ENCODE measurements at regions not wholly inside any gene's neighbourhood (a gene's known extent, or its start where the extent isn't known, plus 50 kb on each side); places are given as distances from the start of the nearest gene placed in this dataset.
"Not testable (repeated sequence)": the region's sequence is repeated elsewhere in the genome, so short reads cannot be mapped to it uniquely, and the experiment has no call there.

- no peak for DNase-seq
Observed at GRCh38 chr18:998936-999335, 94.3 kb downstream of the ADCYAP1 start.

- no peak for DNase-seq
Observed at GRCh38 chr18:1002653-1003178, 98.0 kb downstream of the ADCYAP1 start.

DNA sequence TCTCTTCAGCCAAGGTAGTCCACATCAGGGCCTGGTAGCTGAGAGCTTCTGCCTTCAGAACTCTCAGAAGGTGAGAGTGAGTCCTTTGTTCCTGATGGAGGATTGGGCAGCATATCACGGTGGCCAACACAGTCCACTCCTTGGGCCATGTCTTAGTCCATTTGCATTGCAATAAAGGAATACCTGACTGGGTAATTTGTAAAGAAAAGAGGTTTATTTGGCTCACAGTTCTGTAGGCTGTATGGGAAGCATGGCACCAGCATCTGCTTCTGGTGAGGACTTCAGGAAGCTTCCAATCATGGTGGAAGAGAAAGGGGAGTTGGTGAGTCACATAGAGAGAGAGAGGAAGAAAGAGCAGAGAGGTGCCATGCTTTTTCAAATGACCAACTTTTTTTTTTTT is 98.8 kb downstream of the ADCYAP1 start:
- no peak for DNase-seq

GRCh38 chr18:1006304-1006703 is 101.6 kb downstream of the ADCYAP1 start:
- DNase-seq: no peak

DNA sequence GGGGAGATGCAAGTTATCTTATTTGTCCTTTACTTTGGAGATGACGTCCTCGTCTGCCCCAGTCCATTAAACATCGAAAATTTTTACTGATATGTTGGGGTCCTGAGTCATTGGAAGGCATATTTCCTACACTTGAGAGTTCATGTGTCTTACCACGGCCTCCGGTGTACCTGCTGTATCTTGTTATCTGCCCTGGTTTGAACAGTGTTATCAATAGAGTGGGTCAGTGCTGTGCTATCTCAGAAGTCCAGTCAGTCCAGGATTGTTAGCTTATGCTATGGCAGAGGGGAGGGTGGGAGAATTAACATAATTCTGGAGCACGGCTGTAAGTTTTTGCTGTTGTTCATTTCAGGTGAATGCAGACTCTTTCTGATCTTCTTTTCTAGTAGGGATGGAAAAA is 102.3 kb downstream of the ADCYAP1 start:
- no peak for DNase-seq

DNA sequence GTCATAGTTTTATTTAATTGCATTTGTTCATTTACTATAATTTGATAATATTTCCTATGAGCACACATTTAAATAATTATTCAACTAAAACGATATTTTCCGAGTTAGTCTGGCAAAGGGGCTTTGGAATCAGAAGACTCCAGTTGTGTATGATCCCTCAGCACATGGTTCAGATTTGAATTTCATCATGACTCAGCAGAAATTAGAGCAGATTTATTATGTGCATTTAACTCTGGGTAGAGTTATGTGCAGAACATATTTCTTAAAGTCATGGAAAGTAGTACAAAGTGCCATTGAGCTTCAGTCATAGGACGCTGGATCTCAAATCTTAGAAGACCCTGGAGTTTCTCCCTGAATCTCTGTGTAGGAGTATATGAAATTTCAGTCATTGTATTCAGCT is 106.7 kb downstream of the ADCYAP1 start:
- DNase-seq: no peak

- no peak for DNase-seq
Observed at GRCh38 chr18:1012775-1013174, 108.1 kb downstream of the ADCYAP1 start.

GRCh38 chr18:1013951-1014350 is 109.3 kb downstream of the ADCYAP1 start:
- DNase-seq: no peak

GRCh38 chr18:1014509-1014908 is 109.8 kb downstream of the ADCYAP1 start:
- no peak for DNase-seq

GRCh38 chr18:1014951-1015624 is 110.4 kb downstream of the ADCYAP1 start:
- no peak for DNase-seq

DNA sequence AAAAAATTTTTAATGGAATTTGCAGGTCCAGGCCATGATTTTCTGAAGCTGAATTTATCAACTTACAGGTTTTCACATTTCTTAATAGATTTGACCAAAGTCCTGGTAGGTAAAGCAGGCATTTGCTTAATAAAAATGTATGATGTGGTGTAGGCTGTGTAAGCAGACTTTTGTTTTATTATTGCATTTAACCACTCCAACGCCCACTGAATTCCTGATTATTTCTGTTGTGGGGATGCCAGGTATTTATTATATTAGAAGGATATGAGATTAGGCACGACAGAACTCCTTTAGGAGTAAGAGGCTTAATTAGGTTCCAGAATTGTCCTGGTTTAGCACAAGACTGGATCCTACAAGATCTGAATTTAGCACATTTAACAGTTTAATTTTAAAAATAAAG is 111.1 kb downstream of the ADCYAP1 start:
- no peak for DNase-seq

DNA sequence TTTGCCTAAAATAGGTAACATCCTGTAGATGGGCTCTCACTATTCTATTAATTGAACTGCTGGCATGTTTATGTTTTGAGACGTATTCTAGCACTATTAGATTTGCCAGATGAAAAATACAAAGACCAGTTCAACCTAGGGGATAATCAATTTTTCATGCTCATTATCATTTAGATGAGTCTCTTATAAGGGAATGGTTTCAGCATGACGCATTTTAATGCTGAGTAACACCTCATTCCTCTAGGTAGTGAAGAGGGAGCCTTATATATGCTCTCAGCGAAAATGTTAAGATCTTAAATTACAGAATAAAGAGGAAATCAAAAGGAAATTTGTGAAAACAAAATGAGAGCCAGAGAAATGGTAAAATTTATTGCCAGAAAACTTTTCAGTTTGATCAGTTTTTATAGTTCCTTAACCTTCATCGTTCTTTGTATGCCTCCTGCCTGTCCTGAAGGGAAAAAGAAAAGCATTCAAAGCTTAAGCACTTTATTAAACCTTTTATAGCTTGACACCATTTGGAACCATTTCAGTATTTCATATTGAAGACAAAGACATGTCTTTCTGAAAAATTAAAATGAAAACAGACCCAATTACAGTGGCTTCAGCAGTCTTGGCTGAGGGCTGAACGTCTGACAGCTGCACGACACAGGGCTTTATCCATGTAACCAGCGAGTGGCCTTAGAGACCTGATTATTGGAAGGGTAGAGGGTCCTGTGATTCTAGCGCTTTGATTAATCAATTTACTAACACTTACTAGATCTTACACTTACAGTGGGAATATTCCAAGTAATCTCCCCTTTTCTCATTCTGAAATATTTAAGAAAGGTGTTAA is 112.8 kb downstream of the ADCYAP1 start:
- no peak for DNase-seq

GRCh38 chr18:1018181-1018681 is 113.6 kb downstream of the ADCYAP1 start:
- DNase-seq: no peak

GRCh38 chr18:1019191-1019590 is 114.5 kb downstream of the ADCYAP1 start:
- DNase-seq: no peak

GRCh38 chr18:1020731-1021344 is 116.2 kb downstream of the ADCYAP1 start:
- no peak for DNase-seq

GRCh38 chr18:1026930-1027329 is 122.3 kb downstream of the ADCYAP1 start:
- DNase-seq: no peak

- not testable (repeated sequence) for DNase-seq
Observed at GRCh38 chr18:1033092-1033491, 128.4 kb downstream of the ADCYAP1 start.

- no peak for DNase-seq
Observed at GRCh38 chr18:1034971-1035370, 130.3 kb downstream of the ADCYAP1 start.

GRCh38 chr18:1036926-1037325 is 132.3 kb downstream of the ADCYAP1 start:
- no peak for DNase-seq

DNA sequence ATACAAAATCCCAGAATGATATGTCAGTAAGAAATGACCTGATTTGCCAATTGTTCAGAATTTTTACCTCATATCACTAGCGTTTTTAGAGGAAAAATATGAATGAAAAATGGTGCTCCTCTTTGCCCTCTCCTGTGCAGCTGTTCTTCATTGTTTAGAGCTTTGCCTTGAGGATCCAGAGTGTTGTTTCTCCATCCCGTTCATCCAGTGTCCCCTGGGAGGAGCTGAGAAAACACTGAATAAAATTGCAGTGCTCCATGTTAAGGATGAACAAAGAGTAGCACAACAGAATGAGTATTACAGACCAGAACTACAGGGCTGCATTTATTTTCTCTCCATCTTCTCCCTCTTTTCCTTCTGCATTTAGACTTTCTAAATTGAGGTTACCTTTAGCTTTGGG is 133.1 kb downstream of the ADCYAP1 start:
- no peak for DNase-seq

DNA sequence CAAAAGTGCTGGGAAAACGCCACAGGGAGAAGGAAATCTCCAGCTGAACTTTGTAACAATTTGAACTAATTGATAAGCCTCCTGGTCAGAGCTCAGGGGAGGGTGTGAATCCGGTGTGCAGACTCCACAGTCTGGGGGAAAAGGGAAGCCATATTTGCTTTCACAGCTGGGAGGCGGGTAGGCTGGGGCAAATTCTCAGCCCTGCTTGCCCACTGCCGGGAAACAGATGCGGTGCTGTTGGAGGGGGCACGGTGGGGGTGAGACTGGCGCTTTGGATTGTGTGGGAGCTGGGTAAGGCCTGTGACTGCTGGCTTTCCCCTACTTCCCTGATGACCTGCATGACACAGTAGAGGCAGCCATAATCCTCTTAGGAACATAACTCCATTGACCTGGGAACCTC is 134.8 kb downstream of the ADCYAP1 start:
- no peak for DNase-seq

DNA sequence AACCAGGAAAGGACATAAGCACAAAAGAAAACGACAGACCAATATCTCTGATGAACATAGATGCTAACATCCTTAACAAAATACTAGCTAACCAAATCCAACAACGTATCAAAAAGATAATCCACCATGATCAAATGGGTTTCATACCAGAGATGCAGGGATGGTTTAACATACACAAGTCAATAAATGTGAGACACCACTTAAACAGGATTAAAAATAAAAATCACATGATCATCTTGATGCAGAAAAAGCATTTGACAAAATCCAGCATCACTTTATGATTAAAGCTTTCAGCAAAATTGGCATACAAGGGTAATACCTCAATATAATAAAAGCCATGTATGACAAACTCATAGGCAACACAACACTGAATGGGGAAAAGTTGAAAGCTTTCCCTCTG is 138.4 kb downstream of the ADCYAP1 start:
- DNase-seq: not testable (repeated sequence)

- no peak for DNase-seq
Observed at GRCh38 chr18:1045658-1046057, 141.0 kb downstream of the ADCYAP1 start.

DNA sequence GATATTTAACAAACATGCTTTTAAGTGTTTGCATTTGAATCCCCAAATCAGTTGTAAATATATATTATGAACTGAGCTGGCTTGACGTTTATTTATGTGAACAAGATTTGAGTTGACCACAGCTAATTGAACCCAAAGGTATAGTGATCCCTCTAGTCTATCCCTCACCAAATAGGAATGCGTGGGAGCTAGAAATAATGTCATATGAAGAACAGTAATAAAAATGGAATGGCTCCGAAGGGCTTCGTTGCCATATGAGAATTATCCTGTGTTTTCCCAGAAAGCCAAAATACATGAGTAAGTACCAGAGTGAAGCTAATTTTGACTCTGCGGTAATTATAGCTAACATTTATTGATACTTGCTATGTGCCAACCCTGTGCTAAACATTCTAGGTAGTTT is 142.7 kb downstream of the ADCYAP1 start:
- no peak for DNase-seq
